Kidney (tissue), 13 donors: ENCODE measurements at regions not wholly inside any gene's neighbourhood (a gene's known extent, or its start where the extent isn't known, plus 50 kb on each side); places are given as distances from the start of the nearest gene placed in this dataset.
A peak's percentile ranks its signal among the peaks of the same experiment; 100 is the strongest.

Experiments
- DNase-seq, 5 donors: peaks; one replicate each; pipeline ENCODE4 v3.0.0-alpha.2; 2013 to 2020
- FAIRE-seq: peaks from 2 replicates; lab custom pipeline; 2012; peaks lifted over from hg19 to GRCh38; lab: Jason Lieb, UNC
- H3K27ac ChIP-seq, 2 donors: one replicate each; pipeline ENCODE4 v1.7.0; 2013; ENCODE audit warnings: low read depth in 2 of 2, low read length in 2 of 2, inconsistent platforms in 1 of 2
- H3K27me3 ChIP-seq: one replicate; pipeline ENCODE4 v1.7.1; 2013; ENCODE audit warnings: low read length, inconsistent platforms; ENCODE audit not compliant: control insufficient read depth, insufficient read depth
- H3K36me3 ChIP-seq, 3 donors: one replicate each; pipeline versions ENCODE4 v1.7.0 to v1.7.1; 2013; ENCODE audit warnings: low read length in 3 of 3, control low read depth in 1 of 3, inconsistent platforms in 1 of 3; ENCODE audit not compliant: insufficient read depth in 3 of 3, control insufficient read depth in 2 of 3
- H3K4me1 ChIP-seq, 3 donors: one replicate each; pipeline versions ENCODE4 v1.7.0 to v1.7.1; 2013; ENCODE audit warnings: low read length in 3 of 3, inconsistent platforms in 1 of 3, low read depth in 1 of 3; ENCODE audit not compliant: control insufficient read depth in 2 of 3, insufficient read depth in 2 of 3
- H3K4me3 ChIP-seq, 3 donors: one replicate each; pipeline versions ENCODE4 v1.7.0 to v1.8.1; 2013; ENCODE audit warnings: low read length in 3 of 3, control low read depth in 1 of 3, inconsistent platforms in 1 of 3
- H3K9ac ChIP-seq, 3 donors: one replicate each; pipeline versions ENCODE4 v1.7.0 to v1.7.1; 2013; ENCODE audit warnings: low read length in 3 of 3, control low read depth in 1 of 3, inconsistent platforms in 1 of 3
- H3K9me3 ChIP-seq, 3 donors: one replicate each; pipeline versions ENCODE4 v1.7.0 to v1.7.1; 2013; ENCODE audit warnings: low read length in 3 of 3, control low read depth in 1 of 3, inconsistent platforms in 1 of 3; ENCODE audit not compliant: control insufficient read depth in 2 of 3, insufficient read depth in 1 of 3
- CTCF ChIP-seq: IDR thresholded peaks from 3 replicates; pipeline ENCODE4 v1.5.1; 2012; ENCODE audit warnings: mild to moderate bottlenecking, moderate library complexity, borderline replicate concordance; ENCODE audit not compliant: insufficient read depth; ENCODE audit errors: extremely low read depth
- intact Hi-C: fragments of 100-400 bp; cut with DNase I; formaldehyde crosslinking; loops from one replicate; pipeline ENCODE4 v1.11.1; 2022
- donor health status: control.
- donor health status: control.
- donor health status: control.
- donor health status: control.
- donor health status: control.
- donor health status: DM: yes; HTN: yes; CAD: no.
- donor health status: Normal renal cell carcinoma (clear cell type).

- H3K9ac ChIP-seq, result no peak overlapping the region
- TF ChIP-seq CTCF, result no peak
- H3K27me3 ChIP-seq, result no peaks in the 10 kb centered on the region
- H3K4me3 ChIP-seq, result no peak overlapping the region
- H3K9me3 ChIP-seq, result no peaks in the 10 kb centered on the region
- H3K4me1 ChIP-seq, result no peaks in the 10 kb centered on the region
- H3K27ac ChIP-seq, result no peak overlapping the region
- FAIRE-seq, result no peak
- peak in 1 of 5 donors; percentile 51 for DNase-seq
- H3K36me3 ChIP-seq, result no peaks in the 10 kb centered on the region
- intact Hi-C loops, result no loop called here
These were observed 167.8 kb downstream of the IRF8 start for GRCh38 chr16:86066811-86067210.

- H3K9me3 ChIP-seq, result no peaks in the 10 kb centered on the region
- intact Hi-C loops, result no loop called here
- no peaks in the 10 kb centered on the region for H3K4me1 ChIP-seq
- TF ChIP-seq CTCF, result no peak
- DNase-seq, result peak in 1 of 5 donors; percentile 45
- H3K9ac ChIP-seq, result no peak overlapping the region
- FAIRE-seq, result no peak
- H3K27me3 ChIP-seq, result no peaks in the 10 kb centered on the region
- H3K36me3 ChIP-seq, result no peaks in the 10 kb centered on the region
- H3K27ac ChIP-seq, result no peak overlapping the region
- H3K4me3 ChIP-seq, result no peak overlapping the region
These were observed 168.6 kb downstream of the IRF8 start for GRCh38 chr16:86067516-86067915.

GRCh38 chr16:86067936-86068335, 169.0 kb downstream of the IRF8 start:
- Histone ChIP-seq H3K9ac (no peak overlapping the region), H3K36me3 (no peaks in the 10 kb centered on the region), H3K9me3 (no peaks in the 10 kb centered on the region), H3K4me3 (no peak overlapping the region), H3K27ac (no peak overlapping the region), H3K27me3 (no peaks in the 10 kb centered on the region), H3K4me1 (no peaks in the 10 kb centered on the region)
- TF ChIP-seq CTCF, result no peak
- DNase-seq (peak in 1 of 5 donors; percentile 21), FAIRE-seq (no peak)
- intact Hi-C loops, result no loop called here

- Histone ChIP-seq H3K27ac (no peak overlapping the region), H3K27me3 (no peaks in the 10 kb centered on the region), H3K4me3 (no peak overlapping the region), H3K9me3 (no peaks in the 10 kb centered on the region), H3K9ac (no peak overlapping the region), H3K36me3 (no peaks in the 10 kb centered on the region), H3K4me1 (no peaks in the 10 kb centered on the region)
- no peak for TF ChIP-seq CTCF
- DNase-seq (peak in 1 of 5 donors; percentile 19), FAIRE-seq (no peak)
- intact Hi-C loops, result no loop called here
These were observed 169.8 kb downstream of the IRF8 start for GRCh38 chr16:86068722-86069121.
